Retinal pigment epithelial cell (primary cell): ENCODE measurements at regions not wholly inside any gene's neighbourhood (a gene's known extent, or its start where the extent isn't known, plus 50 kb on each side); places are given as distances from the start of the nearest gene placed in this dataset.

Experiments used
- DNase-seq: peaks from one replicate; pipeline ENCODE4 v3.0.0-alpha.2; 2010; ENCODE audit warnings: low read depth
- H3K4me3 ChIP-seq: 2 replicates; pipeline ENCODE4 v1.5.1; 2011; ENCODE audit warnings: mild to moderate bottlenecking, low read length, control low read depth, moderate library complexity
- TF ChIP-seq, protein P1 (sequence below): conservative IDR thresholded peaks from 2 replicates; pipeline ENCODE4 v1.5.1; 2011; ENCODE audit warnings: low read depth, low read length, control low read depth, inconsistent platforms

DNA sequence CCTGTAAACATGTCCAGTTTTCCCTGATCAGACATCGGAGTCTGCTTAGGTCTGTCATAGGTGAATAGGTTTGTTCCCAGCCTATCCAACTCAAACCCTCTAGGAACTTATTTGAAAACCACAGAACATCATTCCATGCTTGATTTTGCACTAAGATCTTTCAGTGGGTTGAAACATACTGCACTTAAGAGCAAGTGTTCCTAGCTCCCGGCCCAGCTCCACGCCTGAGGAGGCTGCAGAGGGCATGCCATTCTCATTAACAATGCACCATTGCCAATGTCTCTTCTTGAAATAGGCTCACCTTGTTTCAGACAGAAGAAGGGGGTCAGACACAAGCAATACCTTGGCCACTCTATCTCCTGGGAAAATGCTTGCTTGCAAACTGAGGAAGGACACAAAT, 78.0 kb upstream of the EGR2 start:
- DNase-seq: no peak
- no peak overlapping the region for H3K4me3 ChIP-seq
- TF ChIP-seq, protein P1, sequence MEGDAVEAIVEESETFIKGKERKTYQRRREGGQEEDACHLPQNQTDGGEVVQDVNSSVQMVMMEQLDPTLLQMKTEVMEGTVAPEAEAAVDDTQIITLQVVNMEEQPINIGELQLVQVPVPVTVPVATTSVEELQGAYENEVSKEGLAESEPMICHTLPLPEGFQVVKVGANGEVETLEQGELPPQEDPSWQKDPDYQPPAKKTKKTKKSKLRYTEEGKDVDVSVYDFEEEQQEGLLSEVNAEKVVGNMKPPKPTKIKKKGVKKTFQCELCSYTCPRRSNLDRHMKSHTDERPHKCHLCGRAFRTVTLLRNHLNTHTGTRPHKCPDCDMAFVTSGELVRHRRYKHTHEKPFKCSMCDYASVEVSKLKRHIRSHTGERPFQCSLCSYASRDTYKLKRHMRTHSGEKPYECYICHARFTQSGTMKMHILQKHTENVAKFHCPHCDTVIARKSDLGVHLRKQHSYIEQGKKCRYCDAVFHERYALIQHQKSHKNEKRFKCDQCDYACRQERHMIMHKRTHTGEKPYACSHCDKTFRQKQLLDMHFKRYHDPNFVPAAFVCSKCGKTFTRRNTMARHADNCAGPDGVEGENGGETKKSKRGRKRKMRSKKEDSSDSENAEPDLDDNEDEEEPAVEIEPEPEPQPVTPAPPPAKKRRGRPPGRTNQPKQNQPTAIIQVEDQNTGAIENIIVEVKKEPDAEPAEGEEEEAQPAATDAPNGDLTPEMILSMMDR: no peak

DNA sequence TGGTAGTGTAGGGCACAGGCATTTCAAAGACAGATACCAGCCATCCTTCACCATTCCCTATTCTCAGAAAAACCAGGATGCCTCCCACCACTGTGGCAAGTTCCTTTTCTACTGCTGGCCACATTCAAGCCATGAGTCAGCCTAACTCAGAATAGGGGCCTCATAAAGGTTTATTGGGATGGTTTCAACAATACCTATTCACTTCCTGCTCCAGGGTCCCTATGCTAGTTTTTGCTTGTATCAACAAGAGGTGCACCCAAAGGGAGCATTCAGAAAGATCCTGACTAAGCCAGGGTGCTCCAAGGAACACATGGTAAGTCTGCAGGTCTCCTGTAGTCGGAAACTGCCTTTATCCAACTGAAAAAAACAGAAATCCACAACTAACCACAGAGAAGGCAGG, 76.9 kb upstream of the EGR2 start:
- TF ChIP-seq, protein P1: no peak
- DNase-seq: no peak
- no peak overlapping the region for H3K4me3 ChIP-seq

GRCh38 chr10:62890395-62890794, 74.2 kb upstream of the EGR2 start:
- no peak for DNase-seq
- no peak overlapping the region for H3K4me3 ChIP-seq
- TF ChIP-seq, protein P1: no peak

DNA sequence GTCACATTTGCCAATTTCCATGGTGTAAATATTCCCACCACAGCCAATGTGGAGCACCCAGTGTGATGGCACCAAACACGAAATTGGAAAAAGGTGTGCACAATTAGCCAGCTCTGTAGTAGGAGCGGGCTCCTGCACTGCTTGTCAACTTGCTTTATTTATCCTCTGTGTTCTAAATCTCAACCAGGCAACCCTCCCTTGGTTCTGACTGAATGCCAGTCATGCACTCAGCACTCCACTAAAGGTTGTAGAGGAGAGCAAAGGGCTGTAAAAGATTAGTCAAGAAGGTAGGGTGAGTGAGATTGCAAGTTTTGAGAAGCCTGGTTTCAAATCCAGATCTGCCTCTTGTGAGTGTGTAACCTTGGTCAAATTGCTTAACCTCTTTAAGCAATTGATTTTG, 71.5 kb upstream of the EGR2 start:
- TF ChIP-seq, protein P1: no peak
- DNase-seq: no peak
- H3K4me3 ChIP-seq: no peak overlapping the region

DNA sequence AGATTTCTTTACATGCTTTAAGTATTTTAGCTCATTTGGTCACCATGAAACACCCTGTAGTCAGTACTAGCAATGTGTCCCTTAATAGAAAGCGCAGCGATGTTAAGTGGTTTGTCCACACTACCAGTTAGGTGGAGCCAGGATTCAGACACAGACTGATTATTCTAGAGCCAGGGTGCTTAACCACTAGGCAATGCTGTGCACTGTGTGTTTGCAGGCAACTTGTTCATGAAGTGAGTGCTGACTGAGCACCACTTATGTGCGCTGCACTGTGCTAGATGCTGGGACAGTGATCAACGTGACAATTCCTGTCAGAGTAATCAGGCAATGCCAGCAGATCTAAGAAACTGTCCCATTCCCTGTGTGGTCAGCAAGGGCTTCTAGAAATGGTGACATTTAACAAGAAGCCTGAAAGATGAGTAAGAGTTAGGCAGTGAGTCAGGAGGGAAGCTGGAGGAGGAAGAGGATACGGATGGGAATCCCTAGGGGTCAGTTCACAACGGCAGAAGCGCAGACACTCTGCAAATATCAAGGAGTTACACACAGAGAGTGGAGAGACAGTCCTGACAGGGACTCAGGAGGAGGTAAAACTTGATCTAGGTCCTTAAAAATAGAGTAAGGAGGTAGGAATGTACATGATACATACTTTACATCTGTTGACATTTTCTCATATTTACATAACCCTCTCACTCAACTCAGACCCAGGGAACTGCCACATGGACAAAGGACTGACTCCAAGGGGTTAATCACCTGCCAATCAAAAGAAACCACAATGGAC, 69.7 kb upstream of the EGR2 start:
- H3K4me3 ChIP-seq: no peak overlapping the region
- DNase-seq: no peak
- TF ChIP-seq, protein P1: no peak

DNA sequence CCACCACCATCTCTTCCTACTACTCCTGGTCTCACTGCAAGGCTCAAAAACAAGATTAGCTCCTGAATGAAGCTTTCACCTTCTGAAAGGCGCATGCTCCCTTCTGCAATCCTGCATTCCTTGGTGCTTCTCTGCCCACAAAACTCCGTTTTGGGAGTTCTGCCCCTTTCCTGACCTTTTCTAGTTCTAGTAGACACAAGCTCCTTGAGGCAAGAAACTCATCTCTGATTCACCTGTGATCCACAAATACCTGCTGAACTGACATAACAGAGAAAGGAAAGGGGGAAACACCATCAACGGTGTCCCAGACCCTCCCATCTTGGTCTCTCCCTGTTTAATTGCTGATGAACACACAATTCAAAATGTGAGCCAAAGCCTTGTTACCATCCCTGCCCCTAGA, 64.0 kb upstream of the EGR2 start:
- TF ChIP-seq, protein P1: no peak
- no peak for DNase-seq
- no peak overlapping the region for H3K4me3 ChIP-seq

DNA sequence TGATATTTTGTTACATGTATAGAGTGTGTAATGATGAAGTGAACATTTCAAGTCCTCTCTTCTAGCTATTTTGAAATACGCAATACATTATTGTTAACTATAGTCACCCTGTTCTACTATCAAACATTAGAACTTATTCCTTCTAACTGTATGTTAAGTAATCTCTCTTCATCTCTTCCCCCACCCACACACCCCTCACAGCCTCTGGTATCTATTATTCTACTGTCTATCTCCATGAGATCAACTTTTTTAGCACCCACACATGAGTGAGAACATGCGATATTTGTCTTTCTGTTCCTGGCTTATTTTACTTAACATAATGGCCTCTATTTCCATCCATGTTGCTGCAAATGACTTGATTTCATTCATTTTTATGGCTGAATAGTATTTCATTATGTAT, 57.7 kb upstream of the EGR2 start:
- no peak for DNase-seq
- TF ChIP-seq, protein P1: no peak
- H3K4me3 ChIP-seq: no peak overlapping the region
